ENCODE measurements at regions not wholly inside any gene's neighbourhood (a gene's known extent, or its start where the extent isn't known, plus 50 kb on each side); places are given as distances from the start of the nearest gene placed in this dataset.

DNA sequence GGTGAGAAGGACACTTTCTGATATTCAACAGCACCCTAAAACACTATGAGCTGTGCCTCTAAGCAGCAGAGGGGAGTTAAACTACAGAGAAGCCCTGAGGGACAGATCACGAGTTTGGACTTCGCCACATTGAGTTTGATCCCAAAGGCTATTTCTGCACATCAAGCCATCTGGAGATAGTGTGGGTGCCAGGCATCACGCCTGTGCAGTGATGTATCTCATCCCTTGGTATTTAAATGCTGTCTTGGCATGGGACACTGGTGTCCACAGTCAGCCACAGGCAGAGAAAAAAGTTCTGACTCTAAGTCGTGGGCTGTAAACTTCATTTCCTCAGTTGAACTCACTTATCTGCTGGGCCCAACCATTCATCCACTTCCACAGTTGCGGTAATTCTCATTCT lies 742.3 kb upstream of the CELF4 start:
- Histone ChIP-seq H3K4me2 (ENCODE audit: control insufficient read depth, insufficient read depth) (no peak overlapping the region), H3K27me3 (replicated peaks in 1 of 2; ENCODE audit: control insufficient read depth in 2 of 2, insufficient read depth in 2 of 2, low read length in 1 of 2) (no peaks in the 10 kb centered on the region), H3K79me2 (ENCODE audit: control insufficient read depth, insufficient read depth, low read length) (no peaks in the 10 kb centered on the region), H2AFZ (ENCODE audit: control insufficient read depth, low read depth, low read length) (no peak overlapping the region), H3K9me3 (replicated peaks; ENCODE audit: control insufficient read depth, insufficient read depth, low read length) (no peaks in the 10 kb centered on the region; the same call in 2 of the 3 replicates), H3K4me1 (ENCODE audit: control insufficient read depth, insufficient read depth, low read length) (no peaks in the 10 kb centered on the region), H3K9ac (ENCODE audit: control insufficient read depth, insufficient read depth, low read length) (no peak overlapping the region), H4K20me1 (ENCODE audit: control insufficient read depth, insufficient read depth) (no peaks in the 10 kb centered on the region), H3K36me3 (ENCODE audit: control insufficient read depth in 2 of 2, insufficient read depth in 2 of 2, low read length in 1 of 2) (no peaks in the 10 kb centered on the region), H3K27ac (ENCODE audit: control insufficient read depth, insufficient read depth) (no peak overlapping the region), H3K4me3 (no peak overlapping the region)
- ChIA-PET POLR2A (no interaction called here), SMC1A (ENCODE audit: uncharacterized antibody, unreplicated experiment) (interaction anchor here (0.5 kb wide), 1 partner anchor 1398 kb away, joined by 3 read pairs; no protein-coding TSS in a partner anchor), CTCF (no interaction called here), RAD21 (ENCODE audit: unreplicated experiment) (no interaction called here)
- FAIRE-seq, result no peak
- ATAC-seq, result no peak
- 21% methylated on average over 5 of the region's 5 CpGs for WGBS (ENCODE audit: insufficient coverage, insufficient replicate concordance, low lambda C conversion rate, missing lambda C conversion rate)
- DNase-seq (ENCODE audit: low read depth, low spot score), result no peak
- no TSS peak for BruUV-seq (replicated peaks)
- TF ChIP-seq, protein P1, sequence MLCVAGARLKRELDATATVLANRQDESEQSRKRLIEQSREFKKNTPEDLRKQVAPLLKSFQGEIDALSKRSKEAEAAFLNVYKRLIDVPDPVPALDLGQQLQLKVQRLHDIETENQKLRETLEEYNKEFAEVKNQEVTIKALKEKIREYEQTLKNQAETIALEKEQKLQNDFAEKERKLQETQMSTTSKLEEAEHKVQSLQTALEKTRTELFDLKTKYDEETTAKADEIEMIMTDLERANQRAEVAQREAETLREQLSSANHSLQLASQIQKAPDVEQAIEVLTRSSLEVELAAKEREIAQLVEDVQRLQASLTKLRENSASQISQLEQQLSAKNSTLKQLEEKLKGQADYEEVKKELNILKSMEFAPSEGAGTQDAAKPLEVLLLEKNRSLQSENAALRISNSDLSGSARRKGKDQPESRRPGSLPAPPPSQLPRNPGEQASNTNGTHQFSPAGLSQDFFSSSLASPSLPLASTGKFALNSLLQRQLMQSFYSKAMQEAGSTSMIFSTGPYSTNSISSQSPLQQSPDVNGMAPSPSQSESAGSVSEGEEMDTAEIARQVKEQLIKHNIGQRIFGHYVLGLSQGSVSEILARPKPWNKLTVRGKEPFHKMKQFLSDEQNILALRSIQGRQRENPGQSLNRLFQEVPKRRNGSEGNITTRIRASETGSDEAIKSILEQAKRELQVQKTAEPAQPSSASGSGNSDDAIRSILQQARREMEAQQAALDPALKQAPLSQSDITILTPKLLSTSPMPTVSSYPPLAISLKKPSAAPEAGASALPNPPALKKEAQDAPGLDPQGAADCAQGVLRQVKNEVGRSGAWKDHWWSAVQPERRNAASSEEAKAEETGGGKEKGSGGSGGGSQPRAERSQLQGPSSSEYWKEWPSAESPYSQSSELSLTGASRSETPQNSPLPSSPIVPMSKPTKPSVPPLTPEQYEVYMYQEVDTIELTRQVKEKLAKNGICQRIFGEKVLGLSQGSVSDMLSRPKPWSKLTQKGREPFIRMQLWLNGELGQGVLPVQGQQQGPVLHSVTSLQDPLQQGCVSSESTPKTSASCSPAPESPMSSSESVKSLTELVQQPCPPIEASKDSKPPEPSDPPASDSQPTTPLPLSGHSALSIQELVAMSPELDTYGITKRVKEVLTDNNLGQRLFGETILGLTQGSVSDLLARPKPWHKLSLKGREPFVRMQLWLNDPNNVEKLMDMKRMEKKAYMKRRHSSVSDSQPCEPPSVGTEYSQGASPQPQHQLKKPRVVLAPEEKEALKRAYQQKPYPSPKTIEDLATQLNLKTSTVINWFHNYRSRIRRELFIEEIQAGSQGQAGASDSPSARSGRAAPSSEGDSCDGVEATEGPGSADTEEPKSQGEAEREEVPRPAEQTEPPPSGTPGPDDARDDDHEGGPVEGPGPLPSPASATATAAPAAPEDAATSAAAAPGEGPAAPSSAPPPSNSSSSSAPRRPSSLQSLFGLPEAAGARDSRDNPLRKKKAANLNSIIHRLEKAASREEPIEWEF (IDR thresholded peaks at IDR 0.05; ENCODE audit: insufficient replicate concordance, low read depth, low read length), result no peak
- TF ChIP-seq SMAD5 (IDR thresholded peaks at IDR 0.05; ENCODE audit: low read depth) (no peak), SRF (IDR thresholded peaks at IDR 0.05; ENCODE audit: low read depth in 2 of 2, low read length in 2 of 2) (no peak)
- TF ChIP-seq, protein P2, sequence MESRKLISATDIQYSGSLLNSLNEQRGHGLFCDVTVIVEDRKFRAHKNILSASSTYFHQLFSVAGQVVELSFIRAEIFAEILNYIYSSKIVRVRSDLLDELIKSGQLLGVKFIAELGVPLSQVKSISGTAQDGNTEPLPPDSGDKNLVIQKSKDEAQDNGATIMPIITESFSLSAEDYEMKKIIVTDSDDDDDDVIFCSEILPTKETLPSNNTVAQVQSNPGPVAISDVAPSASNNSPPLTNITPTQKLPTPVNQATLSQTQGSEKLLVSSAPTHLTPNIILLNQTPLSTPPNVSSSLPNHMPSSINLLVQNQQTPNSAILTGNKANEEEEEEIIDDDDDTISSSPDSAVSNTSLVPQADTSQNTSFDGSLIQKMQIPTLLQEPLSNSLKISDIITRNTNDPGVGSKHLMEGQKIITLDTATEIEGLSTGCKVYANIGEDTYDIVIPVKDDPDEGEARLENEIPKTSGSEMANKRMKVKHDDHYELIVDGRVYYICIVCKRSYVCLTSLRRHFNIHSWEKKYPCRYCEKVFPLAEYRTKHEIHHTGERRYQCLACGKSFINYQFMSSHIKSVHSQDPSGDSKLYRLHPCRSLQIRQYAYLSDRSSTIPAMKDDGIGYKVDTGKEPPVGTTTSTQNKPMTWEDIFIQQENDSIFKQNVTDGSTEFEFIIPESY (IDR thresholded peaks at IDR 0.05), result no peak
- in situ Hi-C loops (cut with MboI), result no loop called here
- intact Hi-C loops (cut with micrococcal nuclease; ENCODE audit: unreplicated experiment), result no loop called here

Data from GM12878 (cell line).